Neural cell (in vitro differentiated cells): ENCODE measurements at regions not wholly inside any gene's neighbourhood (a gene's known extent, or its start where the extent isn't known, plus 50 kb on each side); places are given as distances from the start of the nearest gene placed in this dataset.

Source experiments
- EP300 ChIP-seq: fragments of 450-650 bp; conservative IDR thresholded peaks from 2 replicates; pipeline ENCODE4 v1.6.1; 2014; ENCODE audit warnings: antibody characterized with exemption, mild to moderate bottlenecking, moderate library complexity; ENCODE audit not compliant: poor library complexity, severe bottlenecking
- RAD21 ChIP-seq: fragments of 450-650 bp; conservative IDR thresholded peaks from 2 replicates; pipeline ENCODE4 v1.6.1; 2014; ENCODE audit warnings: antibody characterized with exemption, mild to moderate bottlenecking, moderate library complexity
- TF ChIP-seq, protein P1 (sequence below): IDR thresholded peaks from 2 replicates; pipeline ENCODE4 v1.6.1; 2012; ENCODE audit warnings: borderline replicate concordance
- TF ChIP-seq, protein P2 (sequence below): fragments of 450-650 bp; IDR thresholded peaks from 2 replicates; pipeline ENCODE4 v1.5.1; 2014; ENCODE audit warnings: antibody characterized with exemption, mild to moderate bottlenecking, moderate library complexity; ENCODE audit not compliant: poor library complexity, severe bottlenecking

DNA sequence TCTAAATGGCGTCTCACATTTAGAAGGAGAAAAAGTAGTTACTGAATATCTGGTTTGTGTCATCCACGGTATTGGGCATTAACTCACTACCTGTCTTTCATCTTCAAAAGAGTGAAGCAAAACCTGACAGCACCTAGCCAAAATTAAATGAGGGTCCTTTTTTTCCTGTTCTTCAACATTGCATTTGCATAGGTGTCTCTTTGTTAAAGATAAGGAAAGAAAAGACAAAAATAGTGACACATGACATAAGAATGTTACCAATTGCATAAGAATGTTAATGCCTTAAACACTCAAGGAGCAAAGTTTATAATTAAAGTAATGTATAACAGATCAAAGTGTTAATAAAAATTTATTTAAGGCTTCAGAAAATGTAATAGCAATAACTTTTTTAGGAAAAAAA lies 61.4 kb upstream of the MANEA start:
- TF ChIP-seq, protein P1, sequence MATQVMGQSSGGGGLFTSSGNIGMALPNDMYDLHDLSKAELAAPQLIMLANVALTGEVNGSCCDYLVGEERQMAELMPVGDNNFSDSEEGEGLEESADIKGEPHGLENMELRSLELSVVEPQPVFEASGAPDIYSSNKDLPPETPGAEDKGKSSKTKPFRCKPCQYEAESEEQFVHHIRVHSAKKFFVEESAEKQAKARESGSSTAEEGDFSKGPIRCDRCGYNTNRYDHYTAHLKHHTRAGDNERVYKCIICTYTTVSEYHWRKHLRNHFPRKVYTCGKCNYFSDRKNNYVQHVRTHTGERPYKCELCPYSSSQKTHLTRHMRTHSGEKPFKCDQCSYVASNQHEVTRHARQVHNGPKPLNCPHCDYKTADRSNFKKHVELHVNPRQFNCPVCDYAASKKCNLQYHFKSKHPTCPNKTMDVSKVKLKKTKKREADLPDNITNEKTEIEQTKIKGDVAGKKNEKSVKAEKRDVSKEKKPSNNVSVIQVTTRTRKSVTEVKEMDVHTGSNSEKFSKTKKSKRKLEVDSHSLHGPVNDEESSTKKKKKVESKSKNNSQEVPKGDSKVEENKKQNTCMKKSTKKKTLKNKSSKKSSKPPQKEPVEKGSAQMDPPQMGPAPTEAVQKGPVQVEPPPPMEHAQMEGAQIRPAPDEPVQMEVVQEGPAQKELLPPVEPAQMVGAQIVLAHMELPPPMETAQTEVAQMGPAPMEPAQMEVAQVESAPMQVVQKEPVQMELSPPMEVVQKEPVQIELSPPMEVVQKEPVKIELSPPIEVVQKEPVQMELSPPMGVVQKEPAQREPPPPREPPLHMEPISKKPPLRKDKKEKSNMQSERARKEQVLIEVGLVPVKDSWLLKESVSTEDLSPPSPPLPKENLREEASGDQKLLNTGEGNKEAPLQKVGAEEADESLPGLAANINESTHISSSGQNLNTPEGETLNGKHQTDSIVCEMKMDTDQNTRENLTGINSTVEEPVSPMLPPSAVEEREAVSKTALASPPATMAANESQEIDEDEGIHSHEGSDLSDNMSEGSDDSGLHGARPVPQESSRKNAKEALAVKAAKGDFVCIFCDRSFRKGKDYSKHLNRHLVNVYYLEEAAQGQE: no peak
- TF ChIP-seq EP300 (no peak), RAD21 (no peak)
- TF ChIP-seq, protein P2, sequence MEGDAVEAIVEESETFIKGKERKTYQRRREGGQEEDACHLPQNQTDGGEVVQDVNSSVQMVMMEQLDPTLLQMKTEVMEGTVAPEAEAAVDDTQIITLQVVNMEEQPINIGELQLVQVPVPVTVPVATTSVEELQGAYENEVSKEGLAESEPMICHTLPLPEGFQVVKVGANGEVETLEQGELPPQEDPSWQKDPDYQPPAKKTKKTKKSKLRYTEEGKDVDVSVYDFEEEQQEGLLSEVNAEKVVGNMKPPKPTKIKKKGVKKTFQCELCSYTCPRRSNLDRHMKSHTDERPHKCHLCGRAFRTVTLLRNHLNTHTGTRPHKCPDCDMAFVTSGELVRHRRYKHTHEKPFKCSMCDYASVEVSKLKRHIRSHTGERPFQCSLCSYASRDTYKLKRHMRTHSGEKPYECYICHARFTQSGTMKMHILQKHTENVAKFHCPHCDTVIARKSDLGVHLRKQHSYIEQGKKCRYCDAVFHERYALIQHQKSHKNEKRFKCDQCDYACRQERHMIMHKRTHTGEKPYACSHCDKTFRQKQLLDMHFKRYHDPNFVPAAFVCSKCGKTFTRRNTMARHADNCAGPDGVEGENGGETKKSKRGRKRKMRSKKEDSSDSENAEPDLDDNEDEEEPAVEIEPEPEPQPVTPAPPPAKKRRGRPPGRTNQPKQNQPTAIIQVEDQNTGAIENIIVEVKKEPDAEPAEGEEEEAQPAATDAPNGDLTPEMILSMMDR: no peak
